GM10248 (cell line): ENCODE measurements at regions not wholly inside any gene's neighbourhood (a gene's known extent, or its start where the extent isn't known, plus 50 kb on each side); places are given as distances from the start of the nearest gene placed in this dataset.

ENCODE experiments used
- CTCF ChIA-PET: fragments of 300-600 bp; sonication (Branson Sonifier 250); formaldehyde crosslinking; extraction: SDS; loops from one replicate; lab custom pipeline; 2021; ENCODE audit warnings: antibody characterized with exemption; lab: Yijun Ruan, JAX
- POLR2A ChIA-PET: fragments of 350-650 bp; sonication (Branson Sonifier 250); formaldehyde crosslinking; extraction: SDS; loops from one replicate; lab custom pipeline; 2020; ENCODE audit warnings: antibody characterized with exemption; lab: Yijun Ruan, JAX
- DNase-seq: peaks from one replicate; pipeline ENCODE4 v3.0.0; 2012; ENCODE audit errors: extremely low spot score
- TF ChIP-seq, protein P1 (sequence below): IDR thresholded peaks from 2 replicates; pipeline ENCODE4 v1.5.1; 2012; ENCODE audit warnings: mild to moderate bottlenecking, low read depth; ENCODE audit errors: extremely low read depth, missing control alignments, control extremely low read depth

DNA sequence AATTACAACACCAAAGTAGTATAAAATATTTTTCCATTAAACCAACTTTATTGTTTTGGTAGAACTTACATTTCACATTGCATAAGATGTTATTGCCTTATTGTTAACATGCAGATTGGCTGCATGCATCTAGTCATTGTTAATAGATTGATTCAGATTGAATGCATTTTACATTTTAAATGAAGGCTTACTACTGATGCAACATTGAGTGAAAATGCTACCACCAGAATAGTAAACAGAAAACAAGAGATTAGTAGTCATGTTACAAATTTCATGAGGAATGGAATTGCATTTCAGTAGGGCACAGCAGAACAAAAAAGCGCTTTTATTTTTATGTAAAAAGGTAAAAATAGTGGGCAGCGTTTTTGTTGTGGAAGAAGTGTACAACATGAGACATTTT is 298.3 kb downstream of the ARL4A start:
- DNase-seq: no peak
- ChIA-PET CTCF (no interaction called here), POLR2A (no interaction called here)
- TF ChIP-seq, protein P1, sequence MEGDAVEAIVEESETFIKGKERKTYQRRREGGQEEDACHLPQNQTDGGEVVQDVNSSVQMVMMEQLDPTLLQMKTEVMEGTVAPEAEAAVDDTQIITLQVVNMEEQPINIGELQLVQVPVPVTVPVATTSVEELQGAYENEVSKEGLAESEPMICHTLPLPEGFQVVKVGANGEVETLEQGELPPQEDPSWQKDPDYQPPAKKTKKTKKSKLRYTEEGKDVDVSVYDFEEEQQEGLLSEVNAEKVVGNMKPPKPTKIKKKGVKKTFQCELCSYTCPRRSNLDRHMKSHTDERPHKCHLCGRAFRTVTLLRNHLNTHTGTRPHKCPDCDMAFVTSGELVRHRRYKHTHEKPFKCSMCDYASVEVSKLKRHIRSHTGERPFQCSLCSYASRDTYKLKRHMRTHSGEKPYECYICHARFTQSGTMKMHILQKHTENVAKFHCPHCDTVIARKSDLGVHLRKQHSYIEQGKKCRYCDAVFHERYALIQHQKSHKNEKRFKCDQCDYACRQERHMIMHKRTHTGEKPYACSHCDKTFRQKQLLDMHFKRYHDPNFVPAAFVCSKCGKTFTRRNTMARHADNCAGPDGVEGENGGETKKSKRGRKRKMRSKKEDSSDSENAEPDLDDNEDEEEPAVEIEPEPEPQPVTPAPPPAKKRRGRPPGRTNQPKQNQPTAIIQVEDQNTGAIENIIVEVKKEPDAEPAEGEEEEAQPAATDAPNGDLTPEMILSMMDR: no peak

DNA sequence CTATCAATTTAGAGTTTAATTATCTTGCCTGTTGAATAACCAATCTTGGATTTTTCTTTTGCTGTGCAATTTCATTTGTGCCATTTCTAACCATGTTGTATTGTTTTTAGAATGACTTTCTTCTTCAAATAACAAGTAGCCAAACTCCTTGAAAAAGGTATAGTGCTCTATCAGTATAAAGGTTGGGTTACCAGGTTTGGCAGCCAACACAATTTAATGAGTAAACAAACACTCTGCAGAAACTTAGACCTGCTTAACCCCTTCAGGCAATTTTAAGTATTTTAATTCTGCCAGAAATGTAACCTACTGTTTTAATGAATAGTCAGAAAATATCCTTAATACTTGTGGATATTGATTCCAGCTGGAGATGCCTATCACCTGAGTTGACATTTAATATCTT is 299.8 kb downstream of the ARL4A start:
- no peak for DNase-seq
- CTCF ChIA-PET: no interaction called here
- TF ChIP-seq, protein P1: no peak
- POLR2A ChIA-PET: no interaction called here

DNA sequence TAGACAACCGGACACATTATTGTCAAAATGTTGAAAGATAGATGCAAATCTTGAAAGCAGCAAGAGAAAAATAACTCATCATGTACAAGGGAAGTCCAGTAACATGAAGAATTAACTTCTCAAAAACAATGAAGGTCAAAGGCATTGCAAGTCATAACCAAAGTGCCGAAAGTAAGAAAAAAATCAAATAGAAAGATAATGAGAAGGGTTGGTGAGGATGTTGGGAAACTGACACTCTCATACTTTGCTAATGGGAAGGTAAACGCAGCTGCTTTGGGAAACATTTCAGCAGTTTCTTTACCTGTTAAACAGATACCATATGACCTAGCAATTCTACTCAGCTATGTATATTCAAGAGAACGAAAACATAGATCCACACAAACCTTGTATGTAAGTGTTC is 303.0 kb downstream of the ARL4A start:
- TF ChIP-seq, protein P1: no peak
- CTCF ChIA-PET: interaction anchor here (1.2 to 1.7 kb wide), 3 partner anchors 9 to 41 kb away, joined by 3 to 4 read pairs (median 3); no protein-coding TSS in a partner anchor
- no peak for DNase-seq
- POLR2A ChIA-PET: no interaction called here

DNA sequence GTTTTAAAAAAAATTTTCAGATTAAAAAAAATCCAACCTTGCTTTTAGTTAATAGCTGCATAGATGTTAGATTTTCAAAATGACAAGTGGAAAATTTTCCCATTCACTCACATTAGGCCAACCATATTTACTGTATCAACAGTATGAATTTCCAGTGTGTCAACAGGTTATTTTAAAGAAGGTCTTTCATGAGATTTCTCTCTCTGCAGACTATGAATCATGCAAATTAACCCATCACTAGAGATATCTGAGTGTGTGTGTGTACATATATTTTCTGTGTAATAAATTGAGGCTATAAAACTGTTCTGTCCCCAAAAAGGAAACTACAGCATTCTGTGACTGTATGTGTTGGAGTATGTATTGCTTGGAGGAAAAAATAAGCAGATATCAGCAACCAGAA is 305.6 kb downstream of the ARL4A start:
- TF ChIP-seq, protein P1: no peak
- POLR2A ChIA-PET: no interaction called here
- CTCF ChIA-PET: no interaction called here
- DNase-seq: no peak

DNA sequence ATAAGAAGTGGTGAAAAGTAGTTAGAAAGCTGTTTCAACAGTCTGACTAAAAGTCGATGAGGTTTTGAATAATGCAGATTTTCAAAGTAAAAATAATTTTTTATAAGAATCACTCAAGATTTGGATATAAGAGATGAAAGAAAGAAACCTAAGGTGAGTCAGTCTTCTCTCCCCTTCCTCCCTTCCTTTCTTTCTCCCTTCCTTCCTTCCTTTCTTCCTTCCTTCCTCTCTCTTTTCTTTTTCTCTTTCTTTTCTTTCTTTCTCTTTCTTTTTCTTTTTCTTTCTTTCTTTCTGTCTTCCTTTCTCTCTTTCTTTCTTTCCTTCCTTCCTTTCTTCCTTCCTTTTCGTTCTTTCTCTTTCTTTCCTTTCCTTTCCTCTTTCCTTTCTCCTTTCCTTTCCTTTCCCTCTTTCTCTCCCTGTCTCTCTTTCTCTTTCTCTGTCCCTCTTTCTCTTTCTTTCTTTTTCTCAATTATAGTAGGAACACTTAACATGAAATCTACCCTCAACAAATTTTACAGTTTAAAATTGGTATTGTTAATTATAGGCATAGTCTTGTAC is 308.6 kb downstream of the ARL4A start:
- CTCF ChIA-PET: no interaction called here
- no peak for DNase-seq
- TF ChIP-seq, protein P1: no peak
- POLR2A ChIA-PET: no interaction called here

DNA sequence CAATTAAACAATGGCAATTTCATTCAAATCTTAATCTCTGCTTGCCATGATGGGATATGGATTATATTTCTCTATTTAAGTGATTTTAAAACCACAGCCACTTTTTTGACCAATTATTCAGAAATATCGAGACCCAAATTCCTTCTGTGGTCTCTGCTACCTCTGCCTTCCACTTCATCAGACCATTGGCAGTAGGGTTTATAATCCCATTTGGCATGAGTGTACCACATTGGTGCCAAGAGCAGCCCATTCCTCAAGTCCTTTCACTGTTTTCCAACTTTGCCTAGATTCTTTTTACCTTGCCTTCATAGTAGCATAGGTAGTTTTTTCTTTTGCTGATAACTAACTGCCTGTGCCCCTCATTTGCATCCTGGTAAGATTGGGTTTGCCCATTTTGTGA is 319.9 kb downstream of the ARL4A start:
- POLR2A ChIA-PET: no interaction called here
- DNase-seq: no peak
- TF ChIP-seq, protein P1: no peak
- CTCF ChIA-PET: no interaction called here

DNA sequence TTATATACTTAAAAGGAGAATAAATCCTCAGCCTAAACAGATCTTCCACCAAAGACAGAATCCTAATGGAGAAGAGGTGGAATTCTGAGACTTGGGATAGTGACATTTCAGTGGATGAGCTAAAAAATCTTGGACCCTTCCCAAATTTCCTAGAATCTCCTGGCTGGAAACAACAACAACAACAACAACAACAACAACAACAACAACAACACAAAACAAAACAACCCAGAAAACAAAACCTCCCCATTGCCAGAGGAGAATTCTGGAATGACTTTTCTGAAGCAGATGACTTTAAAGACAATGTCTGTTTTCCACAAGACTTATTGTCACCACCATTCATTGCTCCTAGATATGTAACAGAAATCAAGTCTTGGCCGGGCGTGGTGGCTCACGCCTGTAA is 322.1 kb downstream of the ARL4A start:
- CTCF ChIA-PET: interaction anchor here (1.1 to 1.4 kb wide), 2 partner anchors 13 to 14 kb away, joined by 3 to 4 read pairs; no protein-coding TSS in a partner anchor

More for the DNA sequence above, 322.1 kb downstream of the ARL4A start:
- DNase-seq: no peak
- POLR2A ChIA-PET: no interaction called here
- TF ChIP-seq, protein P1: no peak
